ENCODE measurements at regions not wholly inside any gene's neighbourhood (a gene's known extent, or its start where the extent isn't known, plus 50 kb on each side); places are given as distances from the start of the nearest gene placed in this dataset.

DNA sequence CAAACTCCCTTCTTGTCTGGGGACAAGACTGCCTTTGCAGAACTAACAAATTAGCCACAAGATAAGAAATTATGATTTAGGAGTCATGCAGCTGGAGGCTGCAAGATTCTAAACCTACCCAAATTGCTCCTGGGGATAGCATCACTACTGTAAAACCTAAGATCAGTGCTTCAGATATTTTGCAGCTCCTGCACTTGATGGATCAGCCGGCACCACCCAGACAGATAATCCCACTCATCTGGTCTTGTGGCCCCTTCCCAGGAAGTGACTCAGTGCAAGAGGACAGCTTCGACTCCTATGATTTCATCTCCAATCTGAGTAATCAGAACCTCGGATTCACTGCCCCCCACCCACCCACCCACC, 181.9 kb downstream of the AKR1D1 start (continued):
- TF ChIP-seq, protein P1, sequence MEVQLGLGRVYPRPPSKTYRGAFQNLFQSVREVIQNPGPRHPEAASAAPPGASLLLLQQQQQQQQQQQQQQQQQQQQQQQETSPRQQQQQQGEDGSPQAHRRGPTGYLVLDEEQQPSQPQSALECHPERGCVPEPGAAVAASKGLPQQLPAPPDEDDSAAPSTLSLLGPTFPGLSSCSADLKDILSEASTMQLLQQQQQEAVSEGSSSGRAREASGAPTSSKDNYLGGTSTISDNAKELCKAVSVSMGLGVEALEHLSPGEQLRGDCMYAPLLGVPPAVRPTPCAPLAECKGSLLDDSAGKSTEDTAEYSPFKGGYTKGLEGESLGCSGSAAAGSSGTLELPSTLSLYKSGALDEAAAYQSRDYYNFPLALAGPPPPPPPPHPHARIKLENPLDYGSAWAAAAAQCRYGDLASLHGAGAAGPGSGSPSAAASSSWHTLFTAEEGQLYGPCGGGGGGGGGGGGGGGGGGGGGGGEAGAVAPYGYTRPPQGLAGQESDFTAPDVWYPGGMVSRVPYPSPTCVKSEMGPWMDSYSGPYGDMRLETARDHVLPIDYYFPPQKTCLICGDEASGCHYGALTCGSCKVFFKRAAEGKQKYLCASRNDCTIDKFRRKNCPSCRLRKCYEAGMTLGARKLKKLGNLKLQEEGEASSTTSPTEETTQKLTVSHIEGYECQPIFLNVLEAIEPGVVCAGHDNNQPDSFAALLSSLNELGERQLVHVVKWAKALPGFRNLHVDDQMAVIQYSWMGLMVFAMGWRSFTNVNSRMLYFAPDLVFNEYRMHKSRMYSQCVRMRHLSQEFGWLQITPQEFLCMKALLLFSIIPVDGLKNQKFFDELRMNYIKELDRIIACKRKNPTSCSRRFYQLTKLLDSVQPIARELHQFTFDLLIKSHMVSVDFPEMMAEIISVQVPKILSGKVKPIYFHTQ (CRISPR knock-in tag; IDR thresholded peaks at IDR 0.05), result no peak

DNA sequence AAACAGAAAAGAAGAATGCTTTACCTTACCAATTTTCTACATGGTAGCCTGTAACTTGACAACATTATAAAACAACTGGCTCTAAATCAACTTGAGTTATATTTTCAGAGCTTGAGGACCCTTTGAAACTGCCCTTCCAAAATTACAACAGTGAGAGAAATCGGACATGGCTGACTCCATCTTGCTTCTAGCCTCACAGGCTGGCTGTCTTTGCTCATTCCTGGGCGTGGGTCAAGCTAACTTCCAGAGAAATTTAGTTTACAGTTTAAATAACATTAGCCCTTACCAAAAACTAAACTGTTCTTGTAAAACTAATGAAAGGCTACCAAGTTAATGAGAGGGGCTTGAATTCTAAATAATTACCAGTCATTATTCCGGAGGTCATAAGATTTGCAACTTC, 183.4 kb downstream of the AKR1D1 start:
- Mint-ChIP-seq H3K36me3 (peaks cover 35% of the 10 kb centered on the region), H3K4me1 (peaks cover 17% of the 10 kb centered on the region), H3K4me3 (no peak overlapping the region), H3K27me3 (ENCODE audit: low read depth) (no peaks in the 10 kb centered on the region), H3K27ac (no peak overlapping the region), H3K9me3 (peaks cover 42% of the 10 kb centered on the region)
- ATAC-seq (no peak), DNase-seq (ENCODE audit: low spot score) (no peak)
- ChIA-PET CTCF (no interaction called here), POLR2A (no interaction called here)
- TF ChIP-seq, protein P2, sequence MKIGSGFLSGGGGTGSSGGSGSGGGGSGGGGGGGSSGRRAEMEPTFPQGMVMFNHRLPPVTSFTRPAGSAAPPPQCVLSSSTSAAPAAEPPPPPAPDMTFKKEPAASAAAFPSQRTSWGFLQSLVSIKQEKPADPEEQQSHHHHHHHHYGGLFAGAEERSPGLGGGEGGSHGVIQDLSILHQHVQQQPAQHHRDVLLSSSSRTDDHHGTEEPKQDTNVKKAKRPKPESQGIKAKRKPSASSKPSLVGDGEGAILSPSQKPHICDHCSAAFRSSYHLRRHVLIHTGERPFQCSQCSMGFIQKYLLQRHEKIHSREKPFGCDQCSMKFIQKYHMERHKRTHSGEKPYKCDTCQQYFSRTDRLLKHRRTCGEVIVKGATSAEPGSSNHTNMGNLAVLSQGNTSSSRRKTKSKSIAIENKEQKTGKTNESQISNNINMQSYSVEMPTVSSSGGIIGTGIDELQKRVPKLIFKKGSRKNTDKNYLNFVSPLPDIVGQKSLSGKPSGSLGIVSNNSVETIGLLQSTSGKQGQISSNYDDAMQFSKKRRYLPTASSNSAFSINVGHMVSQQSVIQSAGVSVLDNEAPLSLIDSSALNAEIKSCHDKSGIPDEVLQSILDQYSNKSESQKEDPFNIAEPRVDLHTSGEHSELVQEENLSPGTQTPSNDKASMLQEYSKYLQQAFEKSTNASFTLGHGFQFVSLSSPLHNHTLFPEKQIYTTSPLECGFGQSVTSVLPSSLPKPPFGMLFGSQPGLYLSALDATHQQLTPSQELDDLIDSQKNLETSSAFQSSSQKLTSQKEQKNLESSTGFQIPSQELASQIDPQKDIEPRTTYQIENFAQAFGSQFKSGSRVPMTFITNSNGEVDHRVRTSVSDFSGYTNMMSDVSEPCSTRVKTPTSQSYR (CRISPR knock-in tag; IDR thresholded peaks at IDR 0.05), result no peak
- no peak for TF ChIP-seq TEAD1 (CRISPR knock-in tag; IDR thresholded peaks at IDR 0.05)
- no peak for TF ChIP-seq FOXP1 (CRISPR knock-in tag; IDR thresholded peaks at IDR 0.05; ENCODE audit: borderline replicate concordance)
- TF ChIP-seq SP1 (CRISPR knock-in tag; conservative IDR thresholded peaks at IDR 0.05), result no peak
- TF ChIP-seq GTF2I (CRISPR knock-in tag; conservative IDR thresholded peaks at IDR 0.05), result no peak
- no peak for TF ChIP-seq ZNF416 (CRISPR knock-in tag; IDR thresholded peaks at IDR 0.05)
- TF ChIP-seq, protein P3, sequence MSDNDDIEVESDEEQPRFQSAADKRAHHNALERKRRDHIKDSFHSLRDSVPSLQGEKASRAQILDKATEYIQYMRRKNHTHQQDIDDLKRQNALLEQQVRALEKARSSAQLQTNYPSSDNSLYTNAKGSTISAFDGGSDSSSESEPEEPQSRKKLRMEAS (CRISPR knock-in tag; IDR thresholded peaks at IDR 0.05), result no peak

DNA sequence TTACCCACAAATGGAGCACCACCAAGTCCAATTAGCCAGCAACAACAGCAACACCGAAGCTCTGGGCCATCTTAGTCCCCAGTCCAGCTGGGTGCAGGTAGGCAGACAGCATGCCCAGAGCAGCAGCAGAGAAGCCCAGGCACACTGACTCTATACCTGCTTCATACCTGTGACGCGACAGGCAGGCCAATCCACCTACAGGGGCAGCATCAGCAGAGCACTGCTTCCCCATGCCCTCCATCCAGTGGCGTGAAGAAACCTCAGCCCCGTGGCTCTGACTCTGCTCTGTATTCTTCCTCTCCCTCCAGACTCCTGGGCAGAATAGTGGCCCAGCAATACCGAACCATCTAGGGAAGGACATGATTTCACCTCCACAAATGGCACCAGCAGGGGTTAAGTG, 191.7 kb downstream of the AKR1D1 start:
- DNase-seq (ENCODE audit: low spot score), result no peak
- H3K27ac Mint-ChIP-seq, result no peak overlapping the region

More for the DNA sequence above, 191.7 kb downstream of the AKR1D1 start:
- ATAC-seq, result peak; percentile 63
- H3K9me3 Mint-ChIP-seq, result peaks cover 10% of the 10 kb centered on the region
- no peaks in the 10 kb centered on the region for H3K27me3 Mint-ChIP-seq (ENCODE audit: low read depth)
- peaks cover 4% of the 10 kb centered on the region; the same call in 1 of the 2 replicates for H3K36me3 Mint-ChIP-seq
- no peak overlapping the region for H3K4me3 Mint-ChIP-seq
- ChIA-PET POLR2A (no interaction called here), CTCF (no interaction called here)
- peaks cover 2% of the 10 kb centered on the region; the same call in 1 of the 2 replicates for H3K4me1 Mint-ChIP-seq
- TF ChIP-seq RELA (CRISPR knock-in tag; IDR thresholded peaks at IDR 0.05; ENCODE audit: borderline replicate concordance), result no peak
- no peak for TF ChIP-seq JAZF1 (CRISPR knock-in tag; IDR thresholded peaks at IDR 0.05)
- TF ChIP-seq, protein P4, sequence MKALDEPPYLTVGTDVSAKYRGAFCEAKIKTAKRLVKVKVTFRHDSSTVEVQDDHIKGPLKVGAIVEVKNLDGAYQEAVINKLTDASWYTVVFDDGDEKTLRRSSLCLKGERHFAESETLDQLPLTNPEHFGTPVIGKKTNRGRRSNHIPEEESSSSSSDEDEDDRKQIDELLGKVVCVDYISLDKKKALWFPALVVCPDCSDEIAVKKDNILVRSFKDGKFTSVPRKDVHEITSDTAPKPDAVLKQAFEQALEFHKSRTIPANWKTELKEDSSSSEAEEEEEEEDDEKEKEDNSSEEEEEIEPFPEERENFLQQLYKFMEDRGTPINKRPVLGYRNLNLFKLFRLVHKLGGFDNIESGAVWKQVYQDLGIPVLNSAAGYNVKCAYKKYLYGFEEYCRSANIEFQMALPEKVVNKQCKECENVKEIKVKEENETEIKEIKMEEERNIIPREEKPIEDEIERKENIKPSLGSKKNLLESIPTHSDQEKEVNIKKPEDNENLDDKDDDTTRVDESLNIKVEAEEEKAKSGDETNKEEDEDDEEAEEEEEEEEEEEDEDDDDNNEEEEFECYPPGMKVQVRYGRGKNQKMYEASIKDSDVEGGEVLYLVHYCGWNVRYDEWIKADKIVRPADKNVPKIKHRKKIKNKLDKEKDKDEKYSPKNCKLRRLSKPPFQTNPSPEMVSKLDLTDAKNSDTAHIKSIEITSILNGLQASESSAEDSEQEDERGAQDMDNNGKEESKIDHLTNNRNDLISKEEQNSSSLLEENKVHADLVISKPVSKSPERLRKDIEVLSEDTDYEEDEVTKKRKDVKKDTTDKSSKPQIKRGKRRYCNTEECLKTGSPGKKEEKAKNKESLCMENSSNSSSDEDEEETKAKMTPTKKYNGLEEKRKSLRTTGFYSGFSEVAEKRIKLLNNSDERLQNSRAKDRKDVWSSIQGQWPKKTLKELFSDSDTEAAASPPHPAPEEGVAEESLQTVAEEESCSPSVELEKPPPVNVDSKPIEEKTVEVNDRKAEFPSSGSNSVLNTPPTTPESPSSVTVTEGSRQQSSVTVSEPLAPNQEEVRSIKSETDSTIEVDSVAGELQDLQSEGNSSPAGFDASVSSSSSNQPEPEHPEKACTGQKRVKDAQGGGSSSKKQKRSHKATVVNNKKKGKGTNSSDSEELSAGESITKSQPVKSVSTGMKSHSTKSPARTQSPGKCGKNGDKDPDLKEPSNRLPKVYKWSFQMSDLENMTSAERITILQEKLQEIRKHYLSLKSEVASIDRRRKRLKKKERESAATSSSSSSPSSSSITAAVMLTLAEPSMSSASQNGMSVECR (CRISPR knock-in tag; IDR thresholded peaks at IDR 0.05; ENCODE audit: borderline replicate concordance), result no peak
- no peak for TF ChIP-seq TCF7 (CRISPR knock-in tag; IDR thresholded peaks at IDR 0.05; ENCODE audit: low read depth)
- TF ChIP-seq NR2C2 (CRISPR knock-in tag; IDR thresholded peaks at IDR 0.05), result no peak
